ENCODE measurements at regions not wholly inside any gene's neighbourhood (a gene's known extent, or its start where the extent isn't known, plus 50 kb on each side); places are given as distances from the start of the nearest gene placed in this dataset.

GRCh38 chr7:153696242-153696641 is 356.0 kb upstream of the DPP6 start:
- TF ChIP-seq POLR2A (IDR thresholded peaks at IDR 0.05), result no peak
- no peak for TF ChIP-seq CTCF (IDR thresholded peaks at IDR 0.05 in 8 of 11, conservative IDR thresholded peaks at IDR 0.05 in 3 of 11)
- no peak for TF ChIP-seq POLR2AphosphoS5 (IDR thresholded peaks at IDR 0.05)

Data from spleen (tissue), 7 donors.